D341Med (cell line): ENCODE measurements at regions not wholly inside any gene's neighbourhood (a gene's known extent, or its start where the extent isn't known, plus 50 kb on each side); places are given as distances from the start of the nearest gene placed in this dataset.
"Not testable (repeated sequence)": the region's sequence is repeated elsewhere in the genome, so short reads cannot be mapped to it uniquely, and the experiment has no call there.

Experiments used
- DNase-seq: peaks from one replicate; pipeline ENCODE4 v3.0.0; 2012; ENCODE audit warnings: low spot score

DNA sequence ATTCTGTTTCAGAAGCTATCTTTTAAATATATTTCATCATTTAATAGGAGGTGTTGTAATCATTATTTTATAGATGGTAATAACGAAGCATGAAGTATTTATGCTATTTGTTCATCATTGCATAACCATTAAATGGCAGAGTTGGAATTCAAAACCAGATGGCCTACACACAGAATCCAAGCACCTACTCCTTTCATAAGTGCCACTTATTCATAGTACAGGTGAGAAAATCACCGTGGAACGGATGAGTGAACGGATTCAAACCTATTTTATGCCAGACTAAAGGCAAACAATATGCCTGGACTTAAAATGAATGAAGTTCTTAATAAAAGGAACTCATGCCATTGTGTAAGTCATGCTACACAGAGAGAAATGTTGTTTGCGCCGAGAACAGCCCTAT, 397.9 kb upstream of the ADGRB3 start:
- DNase-seq = no peak

DNA sequence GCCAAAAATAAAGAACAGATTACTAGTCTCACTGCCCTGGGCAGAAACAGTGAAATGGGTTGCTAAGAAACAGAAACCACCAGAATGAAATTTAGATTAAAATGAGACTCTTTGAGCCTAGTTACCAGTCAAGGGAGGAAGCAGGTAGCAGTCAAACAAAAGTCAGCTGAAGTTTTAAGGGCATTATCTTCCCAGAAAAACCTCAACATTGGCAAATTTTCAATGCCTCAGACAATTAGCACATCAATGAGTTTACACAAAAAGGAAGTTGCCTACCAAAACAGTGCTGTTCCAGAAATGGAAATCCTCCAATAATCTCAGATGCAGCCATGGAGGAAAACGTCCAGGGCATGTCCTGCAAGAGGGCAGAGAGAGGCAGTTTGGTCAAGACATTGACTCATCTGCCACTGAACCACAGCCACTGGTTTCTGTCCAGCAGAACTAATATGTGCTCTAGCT, 399.7 kb upstream of the ADGRB3 start:
- DNase-seq = no peak

DNA sequence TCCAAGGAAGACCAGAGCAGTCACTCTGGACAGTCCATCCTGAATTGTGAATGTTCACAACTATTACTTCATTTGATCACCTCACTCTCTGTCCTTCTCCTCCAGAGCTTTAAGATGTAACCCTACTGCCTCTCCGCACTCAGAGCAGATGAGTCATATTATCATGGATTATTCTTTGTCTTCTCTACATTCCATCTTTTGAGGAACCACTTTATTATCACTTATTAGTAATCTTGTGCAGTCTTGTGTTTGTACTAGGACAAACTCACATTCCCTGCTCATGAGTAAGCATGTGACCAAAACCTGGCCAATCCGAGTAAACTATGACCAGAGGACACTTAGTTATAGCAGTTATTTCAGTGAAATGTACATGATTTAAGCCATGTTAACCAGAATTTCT, 401.5 kb upstream of the ADGRB3 start:
- no peak for DNase-seq

DNA sequence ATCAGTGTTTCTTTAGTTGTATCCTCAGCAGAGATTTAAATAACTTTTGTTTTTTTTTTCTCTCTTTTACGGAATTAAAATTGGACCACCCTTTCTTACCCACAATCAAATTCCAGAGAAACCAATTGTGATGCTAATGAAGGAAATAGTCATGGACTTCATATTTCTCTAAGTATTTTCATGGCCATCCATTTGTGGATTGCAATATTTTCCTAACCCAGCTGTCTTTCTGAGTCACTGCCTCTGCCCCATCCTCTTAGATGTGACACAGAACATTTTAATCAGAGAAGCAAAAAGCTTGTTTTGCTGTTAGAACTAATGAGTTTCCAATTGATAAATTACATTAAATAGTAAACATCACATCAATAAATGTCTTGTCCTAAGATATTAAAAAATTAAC, 405.5 kb upstream of the ADGRB3 start:
- DNase-seq = no peak

DNA sequence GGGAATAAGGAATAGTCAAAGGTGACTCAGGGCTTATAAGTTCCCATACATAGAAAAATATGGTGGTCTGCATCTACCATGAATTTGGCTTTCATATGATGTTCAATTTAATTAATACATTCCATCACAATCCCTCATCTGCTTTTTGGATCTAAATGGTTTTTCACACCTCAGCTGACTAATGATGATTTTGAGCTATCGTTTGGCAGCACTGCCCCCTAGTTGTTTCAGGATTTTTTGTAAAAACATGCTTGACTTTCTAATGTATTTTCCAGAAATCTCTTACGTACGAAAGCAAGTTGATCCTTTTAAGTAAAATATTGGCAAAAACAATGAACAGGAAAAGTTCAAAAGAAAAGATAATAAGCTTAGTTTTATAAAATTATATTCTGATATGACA, 408.6 kb upstream of the ADGRB3 start:
- DNase-seq = no peak

DNA sequence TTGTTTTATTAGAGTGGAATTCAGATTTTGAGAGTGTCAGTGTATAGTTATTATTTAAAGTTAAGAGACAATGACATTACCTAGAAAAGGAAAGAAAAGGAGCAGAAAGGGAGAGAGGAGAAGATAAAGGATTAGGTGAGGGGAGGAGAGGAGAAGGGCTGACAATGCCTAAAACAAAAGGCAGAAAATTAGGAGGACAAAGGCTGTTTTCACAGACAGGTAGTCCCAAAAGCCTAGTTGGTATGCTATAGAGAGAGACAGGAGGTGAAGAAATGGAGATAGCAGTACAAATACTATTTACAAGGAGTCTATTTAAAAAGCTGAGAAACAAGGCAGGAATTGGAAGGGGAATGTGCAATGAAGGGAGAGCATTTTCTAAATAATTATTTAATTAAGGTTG, 409.4 kb upstream of the ADGRB3 start:
- DNase-seq = no peak

DNA sequence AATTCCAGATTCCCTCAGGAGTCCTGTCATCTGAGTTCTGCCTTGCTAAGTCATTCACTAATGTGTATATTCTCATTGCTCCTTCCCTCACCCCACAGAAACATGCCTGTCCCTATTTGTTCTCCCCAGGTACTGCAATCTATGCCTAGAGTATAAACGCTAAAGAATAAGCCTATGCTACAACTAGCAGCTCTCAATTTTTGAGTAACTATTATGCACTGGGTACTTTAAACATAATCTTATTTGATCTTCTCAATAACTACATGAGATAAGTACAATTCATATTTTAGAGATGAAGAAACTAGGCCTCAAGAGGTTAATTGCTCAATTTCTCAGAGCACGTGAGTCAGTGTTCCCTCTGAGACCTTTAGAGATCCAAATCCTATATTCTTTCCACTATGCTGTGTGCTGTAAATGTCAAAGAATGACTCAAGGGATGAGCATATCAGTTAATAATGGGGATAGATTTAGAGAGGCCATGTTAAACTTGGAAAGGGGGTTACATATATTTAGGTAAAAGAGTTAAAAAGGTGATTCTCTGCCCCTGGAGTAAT, 423.8 kb upstream of the ADGRB3 start:
- no peak for DNase-seq

DNA sequence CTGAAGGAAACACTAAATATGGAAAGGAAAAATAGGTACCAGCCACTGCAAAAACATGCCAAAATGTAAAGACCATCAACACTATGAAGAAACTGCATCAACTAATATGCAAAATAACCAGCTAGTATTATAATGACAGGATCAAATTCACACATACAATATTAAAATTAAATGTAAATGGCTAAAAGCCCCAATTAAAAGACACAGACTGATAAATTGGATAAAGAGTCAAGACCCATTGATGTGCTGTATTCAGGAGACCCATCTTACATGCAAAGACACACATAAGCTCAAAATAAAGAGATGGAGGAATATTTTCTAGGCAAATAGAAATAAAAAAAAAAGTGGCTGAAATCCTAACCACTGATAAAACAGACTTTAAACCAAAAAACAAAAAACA, 427.5 kb upstream of the ADGRB3 start:
- not testable (repeated sequence) for DNase-seq

DNA sequence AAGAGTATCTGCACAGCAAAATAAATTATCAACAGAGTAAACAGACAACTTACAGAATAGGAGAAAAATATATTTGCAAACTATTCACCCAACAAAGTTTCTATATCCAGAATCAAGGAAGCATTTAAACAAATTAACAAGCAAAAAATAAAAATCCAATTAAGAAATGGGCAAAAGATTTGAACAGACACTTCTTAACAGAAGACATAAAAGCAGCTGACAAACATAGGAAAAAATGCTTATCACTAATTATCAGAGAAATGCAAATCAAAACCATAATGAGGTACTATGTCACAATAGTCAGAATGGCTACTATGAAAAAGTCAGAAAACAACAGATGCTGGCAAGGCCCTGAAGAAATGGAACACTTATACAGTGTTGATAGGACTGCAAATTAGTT, 434.2 kb upstream of the ADGRB3 start:
- DNase-seq = no peak

DNA sequence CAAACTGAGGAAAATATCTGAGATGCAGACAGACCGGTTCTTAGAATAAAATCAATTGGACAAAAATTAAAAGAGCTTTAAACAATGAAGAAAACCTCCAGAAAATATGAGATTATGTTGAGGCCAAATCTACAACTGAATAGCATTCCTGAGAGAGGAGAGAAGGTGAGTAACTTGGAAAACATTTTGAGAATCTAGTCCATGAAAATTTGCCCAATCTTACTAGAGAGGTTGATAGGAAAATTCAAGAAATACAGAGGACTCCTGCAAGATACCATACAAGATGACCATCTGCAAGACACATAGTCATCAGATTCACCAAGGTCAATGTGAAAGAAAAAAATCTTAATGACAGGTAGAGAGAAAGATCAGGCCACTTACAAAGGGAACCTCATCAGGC, 437.7 kb upstream of the ADGRB3 start:
- no peak for DNase-seq

DNA sequence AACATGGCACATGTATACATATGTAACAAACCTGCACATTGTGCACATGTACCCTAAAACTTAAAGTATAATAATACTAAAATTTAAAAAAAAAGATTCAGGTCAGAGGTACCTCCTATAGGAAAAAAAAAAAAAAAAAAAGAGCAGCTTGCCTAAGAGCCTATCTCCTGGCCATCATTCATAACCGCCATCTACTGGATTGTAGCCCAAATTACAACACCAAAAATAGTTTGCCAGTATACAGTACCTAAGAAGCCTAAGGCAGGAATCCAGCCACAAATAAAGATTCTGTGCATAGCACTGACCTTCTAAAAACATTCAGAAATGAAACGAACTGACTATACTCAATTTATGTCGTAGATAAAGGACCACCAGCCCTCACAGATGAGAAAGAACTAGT, 438.4 kb upstream of the ADGRB3 start:
- DNase-seq = no peak

DNA sequence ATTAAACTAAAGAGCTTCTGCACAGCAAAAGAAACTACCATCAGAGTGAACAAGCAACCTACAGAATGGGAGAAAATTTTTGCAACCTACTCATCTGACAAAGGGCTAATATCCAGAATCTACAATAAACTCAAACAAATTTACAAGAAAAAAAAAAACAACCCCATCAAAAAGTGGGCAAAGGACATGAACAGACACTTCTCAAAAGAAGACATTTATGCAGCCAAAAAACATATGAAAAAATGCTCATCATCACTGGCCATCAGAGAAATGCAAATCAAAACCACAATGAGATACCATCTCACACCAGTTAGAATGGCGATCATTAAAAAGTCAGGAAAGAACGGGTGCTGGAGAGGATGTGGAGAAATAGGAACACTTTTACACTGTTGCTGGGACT, 439.3 kb upstream of the ADGRB3 start:
- not testable (repeated sequence) for DNase-seq

DNA sequence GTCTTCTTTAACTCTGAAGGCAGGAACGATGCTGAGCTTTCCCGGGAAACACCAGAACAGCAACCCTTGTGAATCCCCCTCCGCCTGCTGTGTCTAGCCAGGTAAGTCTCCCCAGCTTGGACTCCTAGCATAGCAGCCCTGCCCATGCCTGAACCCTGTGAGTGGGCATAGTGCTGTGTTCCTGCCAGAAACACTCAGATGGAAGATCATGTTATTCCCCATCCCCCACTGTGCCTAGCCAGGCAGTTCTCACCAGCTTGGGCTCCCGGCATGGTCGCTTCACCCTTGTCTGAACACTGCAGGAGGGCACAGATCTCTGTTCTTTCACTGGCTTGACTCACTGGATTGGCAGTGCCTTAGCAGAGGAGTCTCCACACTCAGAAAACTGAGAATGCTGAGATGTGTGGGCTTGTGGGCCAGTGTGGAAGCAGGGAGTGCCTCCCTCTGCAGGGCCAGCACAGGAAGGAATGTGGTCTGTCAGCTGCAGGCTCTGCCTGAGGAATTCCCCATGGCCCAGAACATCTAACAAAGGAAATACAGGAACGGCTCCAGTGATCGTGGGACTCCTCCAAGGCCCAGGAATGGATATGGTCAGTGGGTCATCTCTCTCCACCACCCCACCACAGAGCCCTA, 440.1 kb upstream of the ADGRB3 start:
- no peak for DNase-seq

DNA sequence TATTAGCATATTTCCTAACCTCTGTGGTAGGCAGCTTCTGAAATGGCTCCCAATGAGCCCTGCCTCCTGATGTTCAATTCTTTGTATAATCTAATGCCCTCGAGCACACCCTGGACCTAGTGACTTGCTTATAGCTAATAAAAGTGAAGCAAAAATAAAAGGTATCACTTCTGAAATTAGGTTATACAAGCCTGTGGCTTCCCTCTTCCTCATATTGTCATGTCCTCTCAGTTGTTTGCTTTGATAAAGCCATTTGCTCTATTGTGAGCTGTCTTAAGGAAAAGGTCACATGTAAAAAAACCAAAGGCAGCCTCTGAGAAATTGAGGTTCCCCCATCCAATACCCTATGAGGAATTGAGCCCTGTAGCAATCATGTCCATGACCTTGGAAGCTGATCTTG, 442.1 kb upstream of the ADGRB3 start:
- no peak for DNase-seq

DNA sequence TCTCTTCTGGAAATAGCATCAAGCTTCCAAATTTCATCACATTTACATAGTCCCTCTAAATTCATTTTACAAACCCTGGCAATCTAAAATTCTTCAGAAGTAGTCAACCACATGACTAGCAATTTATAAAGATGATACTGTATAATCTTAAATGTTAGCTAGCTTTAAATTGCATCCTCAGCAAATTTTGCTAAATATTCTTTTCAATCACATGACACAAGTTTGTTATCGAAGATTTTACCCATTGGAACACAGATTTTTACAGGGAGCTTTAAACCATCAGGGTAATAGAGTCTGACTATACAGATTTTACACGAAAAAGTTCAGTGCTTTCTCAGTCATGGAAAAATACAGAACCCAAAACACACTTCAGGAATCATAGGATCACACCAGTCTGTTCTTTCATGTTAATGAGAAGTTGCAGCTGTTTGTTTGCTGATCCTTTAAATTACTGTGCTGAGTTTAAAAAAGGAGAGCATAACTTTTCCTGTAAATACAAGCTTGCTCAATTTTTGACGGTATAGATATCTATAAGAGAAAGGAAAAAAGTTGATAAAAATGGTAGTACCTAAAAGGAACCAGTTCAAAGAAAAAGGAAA, 445.8 kb upstream of the ADGRB3 start:
- no peak for DNase-seq

DNA sequence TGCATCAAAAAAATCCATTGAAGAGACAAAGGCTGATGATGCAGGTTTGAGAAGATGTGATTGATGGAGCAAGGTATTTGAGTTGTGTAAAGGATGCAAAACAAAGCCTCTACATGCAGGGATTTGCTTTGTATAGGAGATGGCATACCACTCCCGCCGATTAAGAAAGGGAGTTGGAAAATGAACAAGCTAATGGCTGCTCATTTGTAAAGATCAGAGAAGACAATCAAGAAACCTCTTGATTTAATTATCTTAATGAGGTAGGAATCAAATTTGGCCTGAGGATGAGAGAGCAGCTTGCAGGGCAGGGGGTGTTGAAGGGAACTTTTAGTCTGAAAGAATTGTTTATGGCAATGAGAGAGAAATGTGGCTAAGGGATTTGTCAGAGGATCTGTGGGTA, 448.2 kb upstream of the ADGRB3 start:
- DNase-seq = no peak

DNA sequence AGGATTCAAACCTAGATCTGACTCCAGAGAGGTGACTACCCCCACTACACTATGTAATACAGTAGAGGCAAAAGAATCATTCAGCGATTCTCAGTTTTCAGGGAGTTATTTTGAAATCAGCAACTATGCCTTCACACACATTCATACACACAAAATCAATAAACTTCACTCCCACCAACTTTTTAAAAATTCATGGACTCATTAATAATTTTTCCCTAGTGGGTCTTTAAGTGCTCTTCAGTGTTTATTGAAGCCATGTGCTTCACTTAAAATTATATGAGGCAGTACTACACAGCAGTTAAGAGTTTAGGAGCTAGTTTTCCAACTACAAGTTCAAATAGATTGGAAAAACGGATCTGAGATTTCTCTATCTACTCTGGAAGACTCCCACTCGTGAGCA, 452.7 kb upstream of the ADGRB3 start:
- DNase-seq = no peak

DNA sequence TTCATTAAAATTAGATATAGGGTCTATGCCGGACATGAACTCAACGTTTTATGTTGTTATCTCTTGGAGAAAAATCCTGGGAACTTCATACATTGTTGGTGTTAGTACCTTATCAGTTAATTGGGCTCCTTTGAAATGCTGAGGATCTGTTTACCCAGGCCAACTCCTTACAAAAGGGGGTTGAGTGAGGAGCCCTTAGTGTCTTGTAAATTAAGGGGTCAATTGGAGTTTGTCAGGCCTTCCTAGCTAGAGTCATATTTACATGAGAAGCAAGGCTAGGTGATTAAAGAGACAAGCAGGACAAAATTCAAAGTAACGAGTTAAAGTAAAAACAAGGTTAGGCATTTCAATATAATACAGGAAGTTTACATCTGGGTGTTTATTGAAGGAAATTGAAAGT, 454.1 kb upstream of the ADGRB3 start:
- DNase-seq = not testable (repeated sequence)

DNA sequence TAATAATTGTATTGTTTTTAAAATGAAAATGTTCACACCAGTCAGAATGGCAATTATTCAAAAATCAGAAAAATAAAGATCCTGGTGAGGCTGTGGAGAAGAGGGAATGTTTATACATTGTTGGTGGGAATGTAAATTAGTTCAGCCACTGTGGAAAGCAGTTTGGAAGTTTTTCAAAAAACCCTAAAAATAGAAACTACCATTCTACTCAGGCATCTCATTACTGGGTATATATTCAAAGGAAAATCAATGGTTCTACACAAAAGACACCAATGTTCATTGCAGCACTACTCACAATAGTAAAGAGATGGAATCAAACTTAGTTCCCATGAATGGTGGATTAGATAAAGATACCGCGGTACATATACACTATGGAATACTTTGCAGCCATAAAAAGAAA, 461.5 kb upstream of the ADGRB3 start:
- DNase-seq = no peak

DNA sequence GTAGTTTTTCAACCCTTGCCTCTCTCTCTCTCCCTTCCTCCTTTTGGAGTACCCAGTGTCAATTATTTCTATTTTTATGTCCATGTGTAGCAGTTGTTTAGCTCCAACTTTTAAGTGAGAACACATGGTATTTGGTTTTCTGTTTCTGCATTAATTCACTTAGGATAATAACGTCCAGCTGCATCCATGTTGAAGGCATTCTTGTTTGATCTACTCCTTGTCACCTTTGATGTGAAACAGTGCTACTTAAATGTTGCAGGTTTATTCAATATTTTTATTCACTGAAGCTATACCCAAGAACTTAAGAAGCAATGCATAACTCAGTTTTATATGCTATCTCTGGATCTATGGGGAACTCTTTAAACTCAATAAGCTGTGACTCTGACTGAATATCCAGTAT, 465.2 kb upstream of the ADGRB3 start:
- DNase-seq = no peak

DNA sequence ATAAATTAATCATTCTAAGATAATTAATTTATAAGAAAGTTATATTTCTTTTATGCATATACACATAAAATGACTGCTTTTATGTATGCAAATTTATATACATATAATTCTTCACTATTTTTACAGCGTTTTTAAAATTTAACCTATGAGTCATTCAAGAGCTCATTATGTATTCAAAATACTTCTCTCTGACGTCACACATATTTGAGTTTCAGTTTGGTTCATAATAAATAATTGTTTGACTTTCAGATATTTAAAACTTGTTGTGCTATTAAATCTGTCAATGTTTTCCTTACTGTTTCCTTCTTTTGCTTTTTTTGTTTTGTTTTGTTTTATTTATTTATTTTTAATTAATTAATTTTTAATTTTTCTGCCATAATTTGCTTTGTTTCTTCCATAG, 467.5 kb upstream of the ADGRB3 start:
- DNase-seq = no peak

DNA sequence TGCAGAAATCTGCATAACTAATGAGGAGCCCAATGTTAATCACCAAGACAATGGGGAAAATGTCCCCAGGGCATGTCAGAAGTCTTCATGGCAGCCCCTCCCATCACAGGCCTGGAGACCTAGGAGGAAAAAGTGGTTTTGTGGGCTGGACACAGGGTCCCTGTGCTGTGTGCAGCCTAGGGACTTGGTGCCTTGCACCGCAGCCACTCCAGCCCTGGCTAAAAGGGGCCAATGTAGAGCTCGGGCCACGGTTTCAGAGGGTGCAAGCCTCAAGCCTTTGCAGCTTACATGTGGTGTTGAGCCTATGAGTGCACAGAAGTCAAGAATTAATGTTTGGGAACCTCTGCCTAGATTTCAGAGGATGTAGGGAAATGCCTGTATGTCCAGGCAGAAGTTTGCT, 474.3 kb upstream of the ADGRB3 start:
- not testable (repeated sequence) for DNase-seq

DNA sequence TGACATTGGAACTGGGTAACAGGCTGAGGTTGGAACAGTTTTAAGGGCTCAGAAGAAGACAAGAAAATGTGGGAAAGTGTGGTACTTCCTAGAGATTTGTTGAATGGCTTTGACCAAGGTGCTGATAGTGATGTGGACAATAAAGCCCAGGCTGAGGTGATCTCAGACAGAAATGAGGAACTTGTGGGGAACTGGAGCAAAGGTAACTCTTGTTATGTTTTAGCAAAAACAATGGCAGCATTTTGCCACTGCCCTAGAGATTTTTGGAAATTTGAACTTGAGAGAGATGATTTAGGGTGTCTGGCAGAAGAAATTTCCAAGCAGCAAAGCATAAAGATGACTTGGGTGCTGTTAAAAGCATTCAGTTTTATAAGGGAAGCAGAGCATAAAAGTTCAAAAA, 474.7 kb upstream of the ADGRB3 start:
- no peak for DNase-seq

DNA sequence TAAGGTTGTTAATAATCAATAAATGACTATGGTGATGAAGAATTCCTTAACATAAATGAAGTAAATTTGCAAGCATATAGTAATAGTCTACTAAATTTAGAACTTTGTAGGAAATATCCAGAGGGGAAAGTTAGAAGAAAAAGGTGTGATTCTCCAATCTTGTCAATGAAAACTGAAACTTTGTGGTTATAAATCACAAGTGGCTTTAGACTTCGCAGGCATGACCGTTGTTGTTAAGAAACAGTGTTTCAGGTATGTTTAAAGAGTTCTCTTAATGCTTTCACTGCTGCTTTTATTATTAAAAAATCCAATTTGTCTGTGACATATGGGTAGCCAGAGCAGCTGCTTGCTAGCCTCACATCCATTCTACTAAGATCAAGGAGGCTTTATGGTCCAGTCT, 475.6 kb upstream of the ADGRB3 start:
- no peak for DNase-seq
